ENCODE measurements at regions not wholly inside any gene's neighbourhood (a gene's known extent, or its start where the extent isn't known, plus 50 kb on each side); places are given as distances from the start of the nearest gene placed in this dataset.

DNA sequence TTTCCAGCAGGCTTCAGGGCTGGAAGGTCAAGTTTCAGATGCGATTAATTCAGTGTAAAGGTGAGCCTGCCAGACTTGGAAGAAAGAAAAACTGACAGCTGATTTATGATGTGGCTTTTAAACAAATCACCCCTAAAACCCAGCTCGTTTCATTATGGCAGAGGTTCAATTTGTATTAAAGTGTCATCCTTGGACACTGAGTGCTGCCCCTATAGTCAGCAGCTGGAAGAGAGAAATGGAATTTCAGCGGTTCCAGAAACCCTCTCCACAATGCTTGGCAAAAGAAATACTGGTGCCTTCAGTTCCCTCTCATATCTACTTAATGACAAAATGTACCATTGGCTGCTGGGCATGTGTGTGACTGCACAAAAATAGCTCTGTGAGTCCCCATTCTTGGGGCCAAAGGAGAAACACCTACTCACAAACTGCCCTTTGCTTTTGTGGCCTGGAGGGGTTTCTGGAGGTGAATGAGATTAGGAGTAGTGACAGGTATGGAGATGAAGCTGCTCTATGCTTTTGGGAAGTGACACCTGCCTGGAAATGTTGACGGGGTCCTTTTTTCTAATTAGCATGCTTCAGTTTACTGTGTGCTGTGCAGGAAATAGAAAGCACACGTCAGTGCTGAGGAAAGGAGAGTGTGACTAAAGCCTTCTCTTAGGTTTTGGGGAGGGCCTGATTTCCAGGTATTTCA is 95.1 kb upstream of the TSPAN2 start (continued):
- TF ChIP-seq BMI1 (IDR thresholded peaks at IDR 0.05; ENCODE audit: borderline replicate concordance): no peak
- TF ChIP-seq, protein P1, sequence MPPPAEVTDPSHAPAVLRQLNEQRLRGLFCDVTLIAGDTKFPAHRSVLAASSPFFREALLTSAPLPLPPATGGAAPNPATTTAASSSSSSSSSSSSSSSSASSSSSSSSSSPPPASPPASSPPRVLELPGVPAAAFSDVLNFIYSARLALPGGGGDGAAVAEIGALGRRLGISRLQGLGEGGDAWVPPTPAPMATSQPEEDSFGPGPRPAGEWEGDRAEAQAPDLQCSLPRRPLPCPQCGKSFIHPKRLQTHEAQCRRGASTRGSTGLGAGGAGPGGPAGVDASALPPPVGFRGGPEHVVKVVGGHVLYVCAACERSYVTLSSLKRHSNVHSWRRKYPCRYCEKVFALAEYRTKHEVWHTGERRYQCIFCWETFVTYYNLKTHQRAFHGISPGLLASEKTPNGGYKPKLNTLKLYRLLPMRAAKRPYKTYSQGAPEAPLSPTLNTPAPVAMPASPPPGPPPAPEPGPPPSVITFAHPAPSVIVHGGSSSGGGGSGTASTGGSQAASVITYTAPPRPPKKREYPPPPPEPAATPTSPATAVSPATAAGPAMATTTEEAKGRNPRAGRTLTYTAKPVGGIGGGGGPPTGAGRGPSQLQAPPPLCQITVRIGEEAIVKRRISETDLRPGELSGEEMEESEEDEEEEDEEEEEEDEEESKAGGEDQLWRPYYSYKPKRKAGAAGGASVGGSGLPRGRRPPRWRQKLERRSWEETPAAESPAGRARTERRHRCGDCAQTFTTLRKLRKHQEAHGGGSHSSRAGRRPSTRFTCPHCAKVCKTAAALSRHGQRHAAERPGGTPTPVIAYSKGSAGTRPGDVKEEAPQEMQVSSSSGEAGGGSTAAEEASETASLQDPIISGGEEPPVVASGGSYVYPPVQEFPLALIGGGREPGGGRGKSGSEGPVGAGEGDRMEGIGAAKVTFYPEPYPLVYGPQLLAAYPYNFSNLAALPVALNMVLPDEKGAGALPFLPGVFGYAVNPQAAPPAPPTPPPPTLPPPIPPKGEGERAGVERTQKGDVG (CRISPR knock-in tag; IDR thresholded peaks at IDR 0.05): no peak

DNA sequence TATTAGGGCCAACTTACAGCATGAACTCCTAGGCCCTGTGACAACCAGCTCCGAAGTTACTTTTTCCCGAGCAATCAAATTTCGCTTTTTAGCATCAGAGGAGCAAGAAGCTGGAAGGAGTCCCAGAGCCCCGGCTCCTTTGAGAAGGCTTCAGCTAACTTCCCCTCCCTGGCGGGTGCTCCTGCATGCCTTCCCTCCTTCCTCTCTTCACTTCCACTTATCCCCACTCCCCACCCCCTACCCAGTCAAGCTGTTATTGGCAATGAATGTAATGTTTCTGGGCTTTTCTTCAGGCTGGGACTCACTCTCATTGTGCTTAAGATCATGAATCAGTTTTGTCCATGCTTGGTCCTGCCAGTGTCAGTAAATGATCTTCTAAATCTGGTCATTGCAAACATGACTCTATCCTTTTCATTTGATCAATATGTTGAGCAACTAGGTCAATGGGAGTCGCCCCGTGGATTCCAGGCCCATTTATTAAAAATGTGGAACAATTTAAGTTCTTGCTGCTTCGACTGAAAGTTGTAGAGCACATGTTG is 94.5 kb upstream of the TSPAN2 start:
- no peak for FAIRE-seq
- ChIA-PET CTCF (interaction anchor here (0.6 to 1.4 kb wide), 6 partner anchors 41 to 523 kb away, joined by 3 to 4 read pairs (median 4); no protein-coding TSS in a partner anchor), RAD21 (ENCODE audit: unreplicated experiment) (no interaction called here), SMC1A (ENCODE audit: uncharacterized antibody, unreplicated experiment) (interaction anchor here (0.6 to 1.5 kb wide), 3 partner anchors 41 to 523 kb away, joined by 3 to 5 read pairs (median 3); no protein-coding TSS in a partner anchor), POLR2A (no interaction called here)
- intact Hi-C loops (cut with micrococcal nuclease; ENCODE audit: unreplicated experiment) (no loop called here), in situ Hi-C loops (cut with MboI) (no loop called here)
- no peak for ATAC-seq
- Histone ChIP-seq H2AFZ (ENCODE audit: control insufficient read depth, low read depth, low read length) (no peak overlapping the region), H3K9ac (ENCODE audit: control insufficient read depth, insufficient read depth, low read length) (no peak overlapping the region), H3K79me2 (ENCODE audit: control insufficient read depth, insufficient read depth, low read length) (no peaks in the 10 kb centered on the region), H3K36me3 (ENCODE audit: control insufficient read depth in 2 of 2, insufficient read depth in 2 of 2, low read length in 1 of 2) (no peaks in the 10 kb centered on the region), H3K4me2 (ENCODE audit: control insufficient read depth, insufficient read depth) (no peak overlapping the region), H3K27me3 (replicated peaks in 1 of 2; ENCODE audit: control insufficient read depth in 2 of 2, insufficient read depth in 2 of 2, low read length in 1 of 2) (no peaks in the 10 kb centered on the region; a peak in 1 of 4 replicates), H3K4me3 (no peak overlapping the region), H3K9me3 (replicated peaks; ENCODE audit: control insufficient read depth, insufficient read depth, low read length) (no peaks in the 10 kb centered on the region), H4K20me1 (ENCODE audit: control insufficient read depth, insufficient read depth) (no peaks in the 10 kb centered on the region), H3K4me1 (ENCODE audit: control insufficient read depth, insufficient read depth, low read length) (no peaks in the 10 kb centered on the region), H3K27ac (ENCODE audit: control insufficient read depth, insufficient read depth) (no peak overlapping the region)
- BruUV-seq (replicated peaks): no TSS peak
- 16% methylated on average over 8 of the region's 8 CpGs for WGBS (ENCODE audit: insufficient coverage, insufficient replicate concordance, low lambda C conversion rate, missing lambda C conversion rate)
- no peak for TF ChIP-seq ZZZ3 (IDR thresholded peaks at IDR 0.05; ENCODE audit: control insufficient read depth, insufficient read length, low read depth)
- TF ChIP-seq, protein P2, sequence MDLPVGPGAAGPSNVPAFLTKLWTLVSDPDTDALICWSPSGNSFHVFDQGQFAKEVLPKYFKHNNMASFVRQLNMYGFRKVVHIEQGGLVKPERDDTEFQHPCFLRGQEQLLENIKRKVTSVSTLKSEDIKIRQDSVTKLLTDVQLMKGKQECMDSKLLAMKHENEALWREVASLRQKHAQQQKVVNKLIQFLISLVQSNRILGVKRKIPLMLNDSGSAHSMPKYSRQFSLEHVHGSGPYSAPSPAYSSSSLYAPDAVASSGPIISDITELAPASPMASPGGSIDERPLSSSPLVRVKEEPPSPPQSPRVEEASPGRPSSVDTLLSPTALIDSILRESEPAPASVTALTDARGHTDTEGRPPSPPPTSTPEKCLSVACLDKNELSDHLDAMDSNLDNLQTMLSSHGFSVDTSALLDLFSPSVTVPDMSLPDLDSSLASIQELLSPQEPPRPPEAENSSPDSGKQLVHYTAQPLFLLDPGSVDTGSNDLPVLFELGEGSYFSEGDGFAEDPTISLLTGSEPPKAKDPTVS (IDR thresholded peaks at IDR 0.05; ENCODE audit: low read depth, low read length): no peak
- TF ChIP-seq CBX3 (IDR thresholded peaks at IDR 0.05; ENCODE audit: borderline replicate concordance, low read depth): no peak
- no peak for TF ChIP-seq KAT2A (conservative IDR thresholded peaks at IDR 0.05; ENCODE audit: control insufficient read depth, low read depth, low read length)
- TF ChIP-seq BACH1 (IDR thresholded peaks at IDR 0.05; ENCODE audit: borderline replicate concordance): no peak
- no peak for TF ChIP-seq LARP7 (IDR thresholded peaks at IDR 0.05)
- TF ChIP-seq ZSCAN29 (IDR thresholded peaks at IDR 0.05): no peak
- no peak for TF ChIP-seq POU2F2 (IDR thresholded peaks at IDR 0.05; ENCODE audit: borderline replicate concordance, low read depth, low read length)
- no peak for TF ChIP-seq SIN3A (IDR thresholded peaks at IDR 0.05; ENCODE audit: low read depth, low read length)
- TF ChIP-seq, protein P3, sequence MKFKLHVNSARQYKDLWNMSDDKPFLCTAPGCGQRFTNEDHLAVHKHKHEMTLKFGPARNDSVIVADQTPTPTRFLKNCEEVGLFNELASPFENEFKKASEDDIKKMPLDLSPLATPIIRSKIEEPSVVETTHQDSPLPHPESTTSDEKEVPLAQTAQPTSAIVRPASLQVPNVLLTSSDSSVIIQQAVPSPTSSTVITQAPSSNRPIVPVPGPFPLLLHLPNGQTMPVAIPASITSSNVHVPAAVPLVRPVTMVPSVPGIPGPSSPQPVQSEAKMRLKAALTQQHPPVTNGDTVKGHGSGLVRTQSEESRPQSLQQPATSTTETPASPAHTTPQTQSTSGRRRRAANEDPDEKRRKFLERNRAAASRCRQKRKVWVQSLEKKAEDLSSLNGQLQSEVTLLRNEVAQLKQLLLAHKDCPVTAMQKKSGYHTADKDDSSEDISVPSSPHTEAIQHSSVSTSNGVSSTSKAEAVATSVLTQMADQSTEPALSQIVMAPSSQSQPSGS (IDR thresholded peaks at IDR 0.05; ENCODE audit: low read length): no peak
- TF ChIP-seq RUNX3 (IDR thresholded peaks at IDR 0.05; ENCODE audit: low read length): no peak
- TF ChIP-seq, protein P4, sequence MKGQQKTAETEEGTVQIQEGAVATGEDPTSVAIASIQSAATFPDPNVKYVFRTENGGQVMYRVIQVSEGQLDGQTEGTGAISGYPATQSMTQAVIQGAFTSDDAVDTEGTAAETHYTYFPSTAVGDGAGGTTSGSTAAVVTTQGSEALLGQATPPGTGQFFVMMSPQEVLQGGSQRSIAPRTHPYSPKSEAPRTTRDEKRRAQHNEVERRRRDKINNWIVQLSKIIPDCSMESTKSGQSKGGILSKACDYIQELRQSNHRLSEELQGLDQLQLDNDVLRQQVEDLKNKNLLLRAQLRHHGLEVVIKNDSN (IDR thresholded peaks at IDR 0.05; ENCODE audit: borderline replicate concordance, extremely low read length, insufficient read depth, low read depth, low read length): no peak
- TF ChIP-seq TARDBP (IDR thresholded peaks at IDR 0.05; ENCODE audit: borderline replicate concordance): no peak
- no peak for DNase-seq (ENCODE audit: low read depth, low spot score)

Data from GM12878 (cell line).